ENCODE measurements at regions not wholly inside any gene's neighbourhood (a gene's known extent, or its start where the extent isn't known, plus 50 kb on each side); places are given as distances from the start of the nearest gene placed in this dataset.

- no peak for DNase-seq
- H3K4me3 Mint-ChIP-seq, result no peak overlapping the region
- peaks cover 4% of the 10 kb centered on the region; the same call in 1 of the 2 replicates for H3K9me3 Mint-ChIP-seq
- no peaks in the 10 kb centered on the region; the same call in 1 of the 2 replicates for H3K27me3 Mint-ChIP-seq (ENCODE audit: insufficient read depth)
- no peak overlapping the region for H3K27ac Mint-ChIP-seq
- no peak for TF ChIP-seq CTCF (IDR thresholded peaks at IDR 0.05)
- no peaks in the 10 kb centered on the region for H3K36me3 Mint-ChIP-seq (ENCODE audit: low read depth)
- no peaks in the 10 kb centered on the region for H3K4me1 Mint-ChIP-seq (ENCODE audit: low read depth)
Observed at GRCh38 chr14:34347683-34348082, 114.4 kb downstream of the SPTSSA start.

DNA sequence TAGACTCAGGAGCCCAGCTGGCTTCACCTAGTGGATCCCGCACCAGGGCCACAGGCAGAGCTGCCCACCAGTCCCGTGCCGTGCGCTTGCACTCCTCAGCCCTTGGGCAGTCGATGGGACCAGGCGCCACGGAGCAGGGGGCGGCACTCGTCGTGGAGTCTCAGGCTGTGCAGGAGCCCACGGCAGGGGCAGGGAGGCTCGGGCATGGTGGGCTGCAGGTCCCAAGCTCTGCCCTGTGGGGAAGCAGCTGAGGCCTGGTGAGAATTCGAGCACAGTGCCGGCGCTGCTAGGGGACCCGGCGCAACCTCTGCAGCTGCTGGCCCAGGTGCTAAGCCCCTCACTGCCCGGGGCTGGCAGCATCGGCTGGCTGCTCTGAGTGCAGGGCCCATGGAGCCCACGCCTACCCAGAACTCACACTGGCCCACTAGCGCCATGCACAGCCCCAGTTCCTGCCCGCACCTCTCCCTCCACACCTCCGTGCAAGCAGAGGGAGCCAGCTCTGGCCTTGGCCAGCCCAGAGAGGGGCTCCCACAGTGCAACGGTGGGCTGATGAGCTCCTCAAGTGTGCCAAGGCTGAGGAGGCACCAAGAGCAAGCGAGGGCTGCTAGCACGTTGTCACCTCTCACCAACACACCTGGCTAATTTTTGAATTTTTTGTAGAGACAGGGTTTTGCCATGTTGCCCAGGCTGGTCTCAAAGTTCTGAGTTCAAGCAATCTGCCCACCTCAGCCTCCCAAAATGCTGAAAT lies 116.1 kb downstream of the SPTSSA start:
- peaks cover 4% of the 10 kb centered on the region; the same call in 1 of the 2 replicates for H3K9me3 Mint-ChIP-seq
- no peak for DNase-seq
- H3K4me1 Mint-ChIP-seq (ENCODE audit: low read depth), result 0 out of 2 replicates have a peak, but pooled peaks cover under 1% of the 10 kb centered on the region
- no peak overlapping the region for H3K27ac Mint-ChIP-seq
- no peaks in the 10 kb centered on the region; the same call in 1 of the 2 replicates for H3K27me3 Mint-ChIP-seq (ENCODE audit: insufficient read depth)
- TF ChIP-seq CTCF (IDR thresholded peaks at IDR 0.05), result no peak
- H3K4me3 Mint-ChIP-seq, result no peak overlapping the region
- H3K36me3 Mint-ChIP-seq (ENCODE audit: low read depth), result no peaks in the 10 kb centered on the region

DNA sequence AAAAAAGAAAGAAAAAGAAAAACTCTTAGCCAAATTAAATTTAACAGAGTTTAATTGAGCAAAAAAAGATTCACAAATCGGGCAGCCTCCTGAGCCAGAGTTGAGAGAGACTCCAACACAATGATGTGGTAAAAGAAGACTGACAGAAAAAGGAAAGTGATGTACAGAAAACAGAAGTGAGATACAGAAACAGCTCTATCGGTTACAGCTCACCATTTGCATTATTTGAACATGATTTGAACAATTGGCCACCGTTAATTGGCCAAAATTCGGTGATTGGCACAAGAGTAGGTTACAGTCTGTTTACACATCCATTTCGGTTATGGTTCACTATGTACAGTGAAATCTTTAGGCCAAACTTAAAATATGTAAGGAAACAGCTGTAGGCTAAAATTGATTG lies 117.7 kb downstream of the SPTSSA start:
- peaks cover 4% of the 10 kb centered on the region; the same call in 1 of the 2 replicates for H3K9me3 Mint-ChIP-seq
- no peak for TF ChIP-seq CTCF (IDR thresholded peaks at IDR 0.05)

GRCh38 chr14:34340025-34340625 lies 121.9 kb downstream of the SPTSSA start:
- peak; percentile 59 for DNase-seq
- H3K27me3 Mint-ChIP-seq (ENCODE audit: insufficient read depth), result peaks cover 2% of the 10 kb centered on the region
- H3K4me1 Mint-ChIP-seq (ENCODE audit: low read depth), result peaks cover 14% of the 10 kb centered on the region
- no peaks in the 10 kb centered on the region for H3K36me3 Mint-ChIP-seq (ENCODE audit: low read depth)
- H3K4me3 Mint-ChIP-seq, result peak overlapping the region; percentile 43
- TF ChIP-seq CTCF (IDR thresholded peaks at IDR 0.05), result no peak
- peak overlapping the region; percentile 54 for H3K27ac Mint-ChIP-seq
- peaks cover 3% of the 10 kb centered on the region; the same call in 1 of the 2 replicates for H3K9me3 Mint-ChIP-seq

More for the DNA sequence above, 117.7 kb downstream of the SPTSSA start:
- peaks cover 14% of the 10 kb centered on the region for H3K4me1 Mint-ChIP-seq (ENCODE audit: low read depth)
- H3K27me3 Mint-ChIP-seq (ENCODE audit: insufficient read depth), result no peaks in the 10 kb centered on the region; the same call in 1 of the 2 replicates
- no peak for DNase-seq
- H3K4me3 Mint-ChIP-seq, result no peak overlapping the region
- no peaks in the 10 kb centered on the region for H3K36me3 Mint-ChIP-seq (ENCODE audit: low read depth)
- H3K27ac Mint-ChIP-seq, result no peak overlapping the region

DNA sequence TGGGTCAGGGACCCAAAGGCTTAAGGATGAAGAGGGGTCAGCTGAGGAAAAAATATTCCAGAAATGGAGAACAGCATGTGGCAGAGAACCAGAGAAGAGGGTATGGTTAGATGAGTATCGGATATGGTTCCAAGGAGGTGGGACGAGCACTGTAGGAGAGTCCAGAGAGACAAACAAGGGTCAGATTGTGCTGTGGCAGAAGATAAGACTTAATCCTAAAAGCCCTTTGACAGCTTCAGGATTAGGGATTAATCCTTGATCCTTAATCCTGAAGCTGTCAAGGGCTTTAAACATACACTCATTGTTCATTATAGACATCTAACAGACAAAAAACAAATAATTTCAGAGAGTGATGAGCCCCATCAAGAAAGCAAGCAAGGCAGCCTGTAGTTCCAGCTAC lies 124.0 kb downstream of the SPTSSA start:
- Mint-ChIP-seq H3K27ac (no peak overlapping the region), H3K27me3 (ENCODE audit: insufficient read depth) (peaks cover 5% of the 10 kb centered on the region), H3K36me3 (ENCODE audit: low read depth) (no peaks in the 10 kb centered on the region), H3K4me3 (no peak overlapping the region), H3K9me3 (no peaks in the 10 kb centered on the region), H3K4me1 (ENCODE audit: low read depth) (peaks cover 14% of the 10 kb centered on the region)
- DNase-seq, result no peak
- no peak for TF ChIP-seq CTCF (IDR thresholded peaks at IDR 0.05)
